Right lobe of liver (tissue), 6 donors: ENCODE measurements at regions not wholly inside any gene's neighbourhood (a gene's known extent, or its start where the extent isn't known, plus 50 kb on each side); places are given as distances from the start of the nearest gene placed in this dataset.
"Not testable (repeated sequence)": the region's sequence is repeated elsewhere in the genome, so short reads cannot be mapped to it uniquely, and the experiment has no call there.

Experiments
- ATAC-seq, 4 donors: fragments of 200-7000 bp; cut with Tn5 transposase; one replicate each; pipeline ENCODE4 v1.9.1; 2020; ENCODE audit warnings: mild to moderate bottlenecking in 4 of 4, moderate library complexity in 4 of 4
- DNase-seq, 3 donors: peaks; one replicate each; pipeline ENCODE4 v3.0.0-alpha.2; 2020
- H3K27ac ChIP-seq, 3 donors: fragments of 200-600 bp; one replicate each; pipeline ENCODE4 v1.8.0; 2022
- H3K27me3 ChIP-seq, 2 donors: fragments of 200-600 bp; one replicate each; pipeline ENCODE4 v1.8.0; 2022
- H3K36me3 ChIP-seq, 4 donors: fragments of 200-600 bp; sonication (generic) in 1 of 4; one replicate each; pipeline versions ENCODE4 v1.5.1 to v1.8.0; 2017 to 2022; ENCODE audit warnings: control low read depth in 1 of 4
- H3K4me1 ChIP-seq, 4 donors: fragments of 200-600 bp; sonication (generic) in 1 of 4; one replicate each; pipeline versions ENCODE4 v1.5.1 to v1.8.0; 2017 to 2022; ENCODE audit warnings: control low read depth in 1 of 4
- H3K4me3 ChIP-seq, 3 donors: fragments of 200-600 bp; one replicate each; pipeline ENCODE4 v1.8.0; 2022
- H3K9me3 ChIP-seq, 4 donors: fragments of 200-600 bp; sonication (generic) in 1 of 4; one replicate each; pipeline versions ENCODE4 v1.5.1 to v1.8.0; 2017 to 2022; ENCODE audit warnings: control low read depth in 1 of 4
- POLR2A ChIP-seq: fragments of 450-650 bp; IDR thresholded peaks from one replicate; pipeline ENCODE4 v1.6.1; 2017; ENCODE audit warnings: antibody characterized with exemption, mild to moderate bottlenecking
- WGBS: methylation state at CpG from one replicate; pipeline ENCODE4 v1.1.6; 2018; ENCODE audit warnings: low coverage, low lambda C conversion rate; ENCODE audit not compliant: insufficient coverage; ENCODE audit errors: missing lambda C conversion rate; 5-methylcytosine and 5-hydroxymethylcytosine counted together
- intact Hi-C, 2 donors: fragments of 100-400 bp; cut with DNase I; formaldehyde crosslinking; loops; one replicate each; pipeline versions ENCODE4 v1.11.2 to v1.14.1; 2022
- TF ChIP-seq, protein P1 (sequence below), 4 donors: fragments of 200-600 bp in 3 of 4; fragments of 450-650 bp in 1 of 4; IDR thresholded peaks; one replicate each; pipeline versions ENCODE4 v1.5.1 to v1.8.0; 2016 to 2022; ENCODE audit warnings: antibody characterized with exemption in 4 of 4, mild to moderate bottlenecking in 2 of 4
- donor health status: DM: no; HTN: yes; CAD: no.
- donor health status: DM: no; HTN: no; CAD: no.
- donor health status: DM: no; HTN: no; CAD: no.
- donor health status: DM: no; HTN: yes; CAD: no.
- donor health status: DM: no; HTN: yes; CAD: no.

- no peaks in the 10 kb centered on the region for H3K4me1 ChIP-seq
- DNase-seq: no peak
- no peak for ATAC-seq
- H3K36me3 ChIP-seq: no peaks in the 10 kb centered on the region
- TF ChIP-seq, protein P1, sequence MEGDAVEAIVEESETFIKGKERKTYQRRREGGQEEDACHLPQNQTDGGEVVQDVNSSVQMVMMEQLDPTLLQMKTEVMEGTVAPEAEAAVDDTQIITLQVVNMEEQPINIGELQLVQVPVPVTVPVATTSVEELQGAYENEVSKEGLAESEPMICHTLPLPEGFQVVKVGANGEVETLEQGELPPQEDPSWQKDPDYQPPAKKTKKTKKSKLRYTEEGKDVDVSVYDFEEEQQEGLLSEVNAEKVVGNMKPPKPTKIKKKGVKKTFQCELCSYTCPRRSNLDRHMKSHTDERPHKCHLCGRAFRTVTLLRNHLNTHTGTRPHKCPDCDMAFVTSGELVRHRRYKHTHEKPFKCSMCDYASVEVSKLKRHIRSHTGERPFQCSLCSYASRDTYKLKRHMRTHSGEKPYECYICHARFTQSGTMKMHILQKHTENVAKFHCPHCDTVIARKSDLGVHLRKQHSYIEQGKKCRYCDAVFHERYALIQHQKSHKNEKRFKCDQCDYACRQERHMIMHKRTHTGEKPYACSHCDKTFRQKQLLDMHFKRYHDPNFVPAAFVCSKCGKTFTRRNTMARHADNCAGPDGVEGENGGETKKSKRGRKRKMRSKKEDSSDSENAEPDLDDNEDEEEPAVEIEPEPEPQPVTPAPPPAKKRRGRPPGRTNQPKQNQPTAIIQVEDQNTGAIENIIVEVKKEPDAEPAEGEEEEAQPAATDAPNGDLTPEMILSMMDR (IDR thresholded peaks at IDR 0.05): no peak
- no peak for TF ChIP-seq POLR2A
- H3K27ac ChIP-seq: no peak overlapping the region
- H3K27me3 ChIP-seq: no peaks in the 10 kb centered on the region
- no peak overlapping the region for H3K4me3 ChIP-seq
- intact Hi-C loops: loop anchor here in 1 of 2 donors (10.0 kb wide), 1 partner anchor 106 kb away; no protein-coding TSS in a partner anchor
- no peaks in the 10 kb centered on the region for H3K9me3 ChIP-seq
Measured at GRCh38 chr3:170680593-170680992, 94.7 kb upstream of the SLC7A14 start.

GRCh38 chr3:170679190-170679589 is 93.3 kb upstream of the SLC7A14 start:
- ATAC-seq: no peak
- Histone ChIP-seq H3K36me3 (no peaks in the 10 kb centered on the region), H3K4me3 (no peak overlapping the region), H3K4me1 (no peaks in the 10 kb centered on the region), H3K27ac (no peak overlapping the region), H3K27me3 (no peaks in the 10 kb centered on the region), H3K9me3 (no peaks in the 10 kb centered on the region)
- intact Hi-C loops: no loop called here
- DNase-seq: no peak
- no peak for TF ChIP-seq POLR2A
- TF ChIP-seq, protein P1 (IDR thresholded peaks at IDR 0.05): no peak
- 70% methylated on average over 3 of the region's 3 CpGs for WGBS

- intact Hi-C loops: no loop called here
- Histone ChIP-seq H3K9me3 (no peaks in the 10 kb centered on the region), H3K36me3 (no peaks in the 10 kb centered on the region), H3K27ac (no peak overlapping the region), H3K4me1 (no peaks in the 10 kb centered on the region), H3K27me3 (no peaks in the 10 kb centered on the region), H3K4me3 (no peak overlapping the region)
- DNase-seq: no peak
- TF ChIP-seq, protein P1 (IDR thresholded peaks at IDR 0.05): no peak
- no peak for TF ChIP-seq POLR2A
- ATAC-seq: no peak
Measured at GRCh38 chr3:170670504-170670903, 84.6 kb upstream of the SLC7A14 start.

- 88% methylated on average over 3 of the region's 3 CpGs for WGBS
- H3K27me3 ChIP-seq, H3K4me3 ChIP-seq, H3K9me3 ChIP-seq, H3K4me1 ChIP-seq, intact Hi-C loops, H3K36me3 ChIP-seq, DNase-seq, H3K27ac ChIP-seq, ATAC-seq: not testable (repeated sequence)
Measured at GRCh38 chr3:170662986-170663385, 77.1 kb upstream of the SLC7A14 start.

DNA sequence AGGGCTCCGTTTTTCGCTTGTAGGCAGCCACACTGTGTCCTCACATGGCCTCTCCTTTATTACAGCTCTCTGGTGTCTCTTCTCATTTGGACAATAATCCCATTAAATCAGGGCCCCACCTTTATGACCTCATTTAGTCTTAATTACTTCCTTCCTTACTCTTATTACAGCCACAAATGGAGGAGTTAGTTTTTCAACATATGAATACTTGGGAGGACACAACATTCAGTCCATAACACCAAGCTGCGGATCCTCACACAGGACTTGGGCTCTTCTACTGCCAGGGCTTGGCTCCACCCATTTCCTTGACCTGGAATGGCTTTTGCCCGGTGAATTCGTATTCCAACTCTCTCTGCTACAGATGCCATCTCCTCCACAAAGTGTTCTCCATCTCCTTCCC is 74.3 kb upstream of the SLC7A14 start:
- DNase-seq (no peak), ATAC-seq (no peak)
- no peak overlapping the region for H3K4me3 ChIP-seq
- no peaks in the 10 kb centered on the region for H3K9me3 ChIP-seq
- no peak for TF ChIP-seq POLR2A
- TF ChIP-seq, protein P1 (IDR thresholded peaks at IDR 0.05): no peak
- H3K27me3 ChIP-seq: no peaks in the 10 kb centered on the region
- H3K4me1 ChIP-seq: peaks cover 0 to 20% (median 3%) of the 10 kb centered on the region in 4 donors
- intact Hi-C loops: no loop called here
- 85% methylated on average over 5 of the region's 5 CpGs for WGBS
- no peak overlapping the region for H3K27ac ChIP-seq
- H3K36me3 ChIP-seq: no peaks in the 10 kb centered on the region
